ENCODE measurements at regions not wholly inside any gene's neighbourhood (a gene's known extent, or its start where the extent isn't known, plus 50 kb on each side); places are given as distances from the start of the nearest gene placed in this dataset.
A peak's percentile ranks its signal among the peaks of the same experiment; 100 is the strongest.
"Not testable (repeated sequence)": the region's sequence is repeated elsewhere in the genome, so short reads cannot be mapped to it uniquely, and the experiment has no call there.

GRCh38 chrX:65971151-65971550, 68.7 kb downstream of the VSIG4 start:
- H3K4me3 ChIP-seq = no peak overlapping the region
- no peaks in the 10 kb centered on the region for H3K27me3 ChIP-seq
- no peak overlapping the region for H3K27ac ChIP-seq
- H3K9me3 ChIP-seq (replicated peaks) = no peaks in the 10 kb centered on the region
- DNase-seq = no peak
- no peaks in the 10 kb centered on the region for H3K4me1 ChIP-seq
- no peaks in the 10 kb centered on the region for H3K36me3 ChIP-seq

- H3K36me3 ChIP-seq; H3K9me3 ChIP-seq (replicated peaks); H3K4me1 ChIP-seq; H3K4me3 ChIP-seq; H3K27ac ChIP-seq; H3K27me3 ChIP-seq; DNase-seq: not testable (repeated sequence)
Observed at GRCh38 chrX:65967159-65967558, 72.7 kb downstream of the VSIG4 start.

DNA sequence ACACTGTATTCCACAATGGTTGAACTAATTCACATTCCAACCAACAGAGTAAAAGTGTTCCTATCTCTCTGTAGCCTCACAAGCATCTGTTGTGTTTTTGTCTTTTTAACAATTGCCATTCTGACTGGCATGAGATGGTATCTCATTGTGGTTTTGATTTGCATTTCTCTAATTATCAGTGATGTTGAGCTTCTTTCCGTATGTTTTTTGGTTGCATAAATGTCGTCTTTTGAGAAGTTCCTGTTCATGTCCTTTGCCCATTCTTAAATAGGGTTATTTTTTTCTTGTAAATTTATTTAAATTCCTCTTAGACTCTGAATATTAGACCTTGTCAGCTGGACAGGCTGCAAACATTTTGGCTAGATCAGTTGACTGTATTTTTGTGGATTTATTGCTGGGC, 78.2 kb downstream of the VSIG4 start:
- DNase-seq = no peak
- Histone ChIP-seq H3K27me3 (no peaks in the 10 kb centered on the region), H3K36me3 (no peaks in the 10 kb centered on the region), H3K9me3 (replicated peaks) (no peaks in the 10 kb centered on the region), H3K4me1 (no peaks in the 10 kb centered on the region), H3K27ac (no peak overlapping the region), H3K4me3 (no peak overlapping the region)

DNA sequence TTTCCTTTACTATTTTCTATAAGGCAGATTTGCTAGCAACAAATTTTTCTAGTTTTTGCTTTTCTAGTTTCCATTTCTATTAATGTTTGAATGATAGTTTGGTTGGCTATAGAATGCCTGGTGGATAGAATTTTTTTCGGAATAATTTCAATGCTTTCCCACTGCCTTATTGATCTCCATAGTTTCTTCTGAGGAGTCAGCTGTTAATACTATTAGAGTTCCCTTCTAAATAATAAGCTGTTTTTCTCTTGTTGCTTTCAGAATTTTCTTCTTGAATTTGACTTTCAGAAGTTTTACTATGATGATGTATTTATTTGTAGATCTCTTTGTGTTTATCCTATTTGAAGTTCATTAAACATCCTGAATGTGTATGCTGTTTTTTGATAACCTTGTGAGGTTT, 91.8 kb downstream of the VSIG4 start:
- no peaks in the 10 kb centered on the region for H3K27me3 ChIP-seq
- H3K36me3 ChIP-seq = no peaks in the 10 kb centered on the region
- no peak for DNase-seq

GRCh38 chrX:65941775-65942174, 98.1 kb downstream of the VSIG4 start:
- Histone ChIP-seq H3K9me3 (replicated peaks) (no peaks in the 10 kb centered on the region), H3K27ac (no peak overlapping the region), H3K4me3 (no peak overlapping the region), H3K4me1 (no peaks in the 10 kb centered on the region), H3K27me3 (no peaks in the 10 kb centered on the region), H3K36me3 (no peaks in the 10 kb centered on the region)
- DNase-seq = no peak

More for the DNA sequence above, 91.8 kb downstream of the VSIG4 start:
- H3K27ac ChIP-seq = no peak overlapping the region
- H3K9me3 ChIP-seq (replicated peaks) = no peaks in the 10 kb centered on the region
- H3K4me3 ChIP-seq = no peak overlapping the region
- no peaks in the 10 kb centered on the region for H3K4me1 ChIP-seq

DNA sequence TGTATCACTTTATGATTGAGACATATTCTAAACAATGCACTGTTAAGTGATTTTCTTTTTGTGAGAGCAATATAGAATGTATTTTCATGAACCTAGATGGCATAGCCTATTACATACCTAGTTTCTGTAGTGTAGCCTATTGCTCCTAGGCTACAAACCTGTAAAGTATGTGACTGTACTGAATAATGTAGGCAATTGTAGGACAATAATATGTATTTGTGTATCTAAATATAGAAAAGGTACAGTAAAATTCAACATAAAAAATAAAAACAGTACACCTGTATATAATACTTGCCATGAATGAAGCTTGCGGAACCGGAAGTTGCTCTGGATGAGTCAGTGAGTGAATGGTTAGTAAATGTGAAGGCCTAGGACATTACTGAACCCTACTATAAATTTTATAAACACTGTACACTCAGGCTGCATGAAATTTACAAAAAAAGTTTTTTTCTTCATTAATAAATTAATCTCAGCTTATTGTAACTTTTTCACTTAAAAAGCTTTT, 106.7 kb downstream of the VSIG4 start:
- Histone ChIP-seq H3K36me3 (no peaks in the 10 kb centered on the region), H3K9me3 (replicated peaks) (no peaks in the 10 kb centered on the region), H3K27me3 (no peaks in the 10 kb centered on the region), H3K4me1 (no peaks in the 10 kb centered on the region), H3K4me3 (no peak overlapping the region), H3K27ac (no peak overlapping the region)
- DNase-seq = no peak

- no peaks in the 10 kb centered on the region for H3K27me3 ChIP-seq
- H3K4me1 ChIP-seq = no peaks in the 10 kb centered on the region
- H3K9me3 ChIP-seq (replicated peaks) = no peaks in the 10 kb centered on the region
- no peak overlapping the region for H3K27ac ChIP-seq
- peak; percentile 30 to 51 for DNase-seq
- no peak overlapping the region for H3K4me3 ChIP-seq
- H3K36me3 ChIP-seq = no peaks in the 10 kb centered on the region
Observed at GRCh38 chrX:65932173-65933084, 107.5 kb downstream of the VSIG4 start.

- Histone ChIP-seq H3K27ac (no peak overlapping the region), H3K4me3 (no peak overlapping the region), H3K9me3 (replicated peaks) (no peaks in the 10 kb centered on the region), H3K27me3 (no peaks in the 10 kb centered on the region), H3K36me3 (no peaks in the 10 kb centered on the region), H3K4me1 (no peaks in the 10 kb centered on the region)
- no peak for DNase-seq
Observed at GRCh38 chrX:65928522-65928921, 111.4 kb downstream of the VSIG4 start.

GRCh38 chrX:65927386-65927785, 112.5 kb downstream of the VSIG4 start:
- H3K27ac ChIP-seq; DNase-seq; H3K4me1 ChIP-seq; H3K9me3 ChIP-seq (replicated peaks); H3K27me3 ChIP-seq; H3K36me3 ChIP-seq; H3K4me3 ChIP-seq: not testable (repeated sequence)

GRCh38 chrX:65926095-65927019, 113.5 kb downstream of the VSIG4 start:
- no peak overlapping the region for H3K27ac ChIP-seq
- no peaks in the 10 kb centered on the region for H3K9me3 ChIP-seq (replicated peaks)
- peak; percentile 11 to 13 for DNase-seq
- peaks cover 3% of the 10 kb centered on the region for H3K4me1 ChIP-seq
- H3K27me3 ChIP-seq = no peaks in the 10 kb centered on the region
- no peak overlapping the region for H3K4me3 ChIP-seq
- H3K36me3 ChIP-seq = no peaks in the 10 kb centered on the region

DNA sequence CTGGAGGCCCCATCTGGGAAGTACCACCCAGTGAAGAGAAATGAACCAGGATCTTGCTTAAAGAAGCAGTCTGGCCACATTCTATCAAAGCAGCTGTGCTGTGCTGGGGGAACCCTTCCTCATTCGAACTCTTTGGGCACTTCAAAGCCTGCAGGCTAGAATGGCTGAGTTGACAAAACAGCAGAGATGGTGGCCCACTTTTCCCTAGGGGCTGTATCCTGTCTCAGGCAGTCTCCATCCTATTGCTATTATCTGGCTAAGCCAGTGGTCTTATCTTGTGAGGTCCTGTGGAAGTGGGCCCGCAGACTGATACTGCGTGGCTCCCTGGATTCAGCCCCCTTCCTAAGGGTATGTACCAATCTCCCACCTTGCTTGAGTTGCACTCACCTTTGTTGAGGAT, 114.3 kb downstream of the VSIG4 start:
- DNase-seq = no peak
- peaks cover 10% of the 10 kb centered on the region for H3K4me1 ChIP-seq
- no peaks in the 10 kb centered on the region for H3K9me3 ChIP-seq (replicated peaks)
- H3K27me3 ChIP-seq = no peaks in the 10 kb centered on the region
- H3K4me3 ChIP-seq = no peak overlapping the region
- no peak overlapping the region for H3K27ac ChIP-seq
- H3K36me3 ChIP-seq = no peaks in the 10 kb centered on the region

- Histone ChIP-seq H3K27ac (no peak overlapping the region), H3K27me3 (no peaks in the 10 kb centered on the region), H3K36me3 (no peaks in the 10 kb centered on the region), H3K4me1 (peaks cover 14% of the 10 kb centered on the region), H3K4me3 (no peak overlapping the region), H3K9me3 (replicated peaks) (no peaks in the 10 kb centered on the region)
- DNase-seq = peak; percentile 2 to 7
Observed at GRCh38 chrX:65925005-65925404, 114.9 kb downstream of the VSIG4 start.

DNA sequence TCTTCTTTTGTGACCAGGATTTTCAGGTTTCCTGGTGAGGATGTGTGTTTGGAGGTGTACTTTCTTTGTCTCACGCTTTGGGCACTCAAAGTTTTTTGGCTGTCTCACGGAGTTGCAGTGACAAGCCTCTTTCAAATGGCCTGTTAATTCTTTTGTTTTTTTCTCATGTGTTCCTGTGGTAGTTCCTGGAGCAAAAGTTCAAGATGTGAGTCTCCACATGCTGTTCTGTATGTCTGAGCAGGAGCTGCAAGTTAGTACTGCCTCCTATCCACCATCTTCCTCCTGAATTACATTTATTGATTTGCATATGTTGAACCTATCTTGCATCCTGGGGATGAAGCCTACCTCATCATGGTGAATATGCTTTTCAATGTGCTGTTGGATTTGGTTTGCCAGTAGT, 118.5 kb downstream of the VSIG4 start:
- Histone ChIP-seq H3K4me1 (peaks cover 18% of the 10 kb centered on the region), H3K27ac (peak overlapping the region; percentile 75), H3K4me3 (no peak overlapping the region), H3K9me3 (replicated peaks) (0 out of 2 replicates have a peak, but pooled peaks cover 3% of the 10 kb centered on the region), H3K27me3 (no peaks in the 10 kb centered on the region), H3K36me3 (no peaks in the 10 kb centered on the region)
- peak in 1 of 2 experiments; percentile 9 for DNase-seq

GRCh38 chrX:65920620-65921019, 119.3 kb downstream of the VSIG4 start:
- Histone ChIP-seq H3K36me3 (no peaks in the 10 kb centered on the region), H3K4me3 (no peak overlapping the region), H3K27ac (peak overlapping the region; percentile 75), H3K4me1 (peaks cover 18% of the 10 kb centered on the region), H3K27me3 (no peaks in the 10 kb centered on the region), H3K9me3 (replicated peaks) (0 out of 2 replicates have a peak, but pooled peaks cover 3% of the 10 kb centered on the region)
- DNase-seq = peak; percentile 80 to 91

DNA sequence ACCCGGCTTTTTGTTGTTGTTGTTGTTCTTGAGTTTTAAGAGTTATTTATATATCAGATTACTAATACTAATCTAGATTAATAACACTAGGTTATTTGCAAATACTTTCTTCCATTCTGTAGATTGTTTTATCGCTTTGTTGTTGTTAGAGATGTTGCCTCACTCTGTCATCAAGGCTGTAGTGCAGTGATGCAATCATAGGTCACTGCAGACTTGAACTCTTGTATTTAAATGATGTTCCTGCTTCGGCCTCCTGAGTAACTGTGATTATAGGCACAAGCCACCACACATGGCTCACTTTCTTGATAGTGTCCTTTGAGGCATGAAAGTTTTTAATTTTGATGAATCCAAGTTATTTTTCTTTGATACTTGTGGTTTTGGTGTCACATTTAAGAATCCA, 129.0 kb downstream of the VSIG4 start:
- H3K27me3 ChIP-seq = no peaks in the 10 kb centered on the region
- H3K36me3 ChIP-seq = no peaks in the 10 kb centered on the region
- no peak overlapping the region for H3K27ac ChIP-seq
- H3K4me1 ChIP-seq = no peaks in the 10 kb centered on the region
- no peak for DNase-seq
- no peaks in the 10 kb centered on the region for H3K9me3 ChIP-seq (replicated peaks)
- no peak overlapping the region for H3K4me3 ChIP-seq

Measured in SJCRH30 (cell line).